SW480 (cell line): ENCODE measurements at regions not wholly inside any gene's neighbourhood (a gene's known extent, or its start where the extent isn't known, plus 50 kb on each side); places are given as distances from the start of the nearest gene placed in this dataset.
A peak's percentile ranks its signal among the peaks of the same experiment; 100 is the strongest.

Experiments
- DNase-seq: peaks from one replicate; pipeline ENCODE4 v3.0.0-alpha.2; 2016; ENCODE audit warnings: low spot score

- no peak for DNase-seq
Measured at GRCh38 chr2:158732573-158733429, 62.3 kb upstream of the DAPL1 start.

GRCh38 chr2:158733430-158733755, 61.7 kb upstream of the DAPL1 start:
- DNase-seq = no peak

- no peak for DNase-seq
Measured at GRCh38 chr2:158734442-158734841, 60.7 kb upstream of the DAPL1 start.

GRCh38 chr2:158735822-158736580, 59.1 kb upstream of the DAPL1 start:
- DNase-seq = no peak

- no peak for DNase-seq
Measured at GRCh38 chr2:158738363-158738762, 56.8 kb upstream of the DAPL1 start.

- no peak for DNase-seq
Measured at GRCh38 chr2:158740127-158740526, 55.0 kb upstream of the DAPL1 start.

GRCh38 chr2:158740621-158741020, 54.5 kb upstream of the DAPL1 start:
- no peak for DNase-seq

GRCh38 chr2:158741625-158742024, 53.5 kb upstream of the DAPL1 start:
- no peak for DNase-seq

GRCh38 chr2:158742536-158742935, 52.6 kb upstream of the DAPL1 start:
- DNase-seq = no peak

- DNase-seq = no peak
Measured at GRCh38 chr2:158743466-158743865, 51.7 kb upstream of the DAPL1 start.

- no peak for DNase-seq
Measured at GRCh38 chr2:158743879-158744278, 51.2 kb upstream of the DAPL1 start.

- peak; percentile 72 for DNase-seq
Measured at GRCh38 chr2:158745067-158745865, 49.9 kb upstream of the DAPL1 start.
